HG02840 (cell line): ENCODE measurements at regions not wholly inside any gene's neighbourhood (a gene's known extent, or its start where the extent isn't known, plus 50 kb on each side); places are given as distances from the start of the nearest gene placed in this dataset.
"Not testable (repeated sequence)": the region's sequence is repeated elsewhere in the genome, so short reads cannot be mapped to it uniquely, and the experiment has no call there.

ENCODE experiments used
- ATAC-seq: cut with Tn5 transposase; IDR thresholded peaks from one replicate; pipeline ENCODE4 v1.9.1; 2021; ENCODE audit warnings: mild to moderate bottlenecking, moderate library complexity, moderate number of reproducible peaks; ENCODE audit not compliant: unreplicated experiment, low FRiP score

DNA sequence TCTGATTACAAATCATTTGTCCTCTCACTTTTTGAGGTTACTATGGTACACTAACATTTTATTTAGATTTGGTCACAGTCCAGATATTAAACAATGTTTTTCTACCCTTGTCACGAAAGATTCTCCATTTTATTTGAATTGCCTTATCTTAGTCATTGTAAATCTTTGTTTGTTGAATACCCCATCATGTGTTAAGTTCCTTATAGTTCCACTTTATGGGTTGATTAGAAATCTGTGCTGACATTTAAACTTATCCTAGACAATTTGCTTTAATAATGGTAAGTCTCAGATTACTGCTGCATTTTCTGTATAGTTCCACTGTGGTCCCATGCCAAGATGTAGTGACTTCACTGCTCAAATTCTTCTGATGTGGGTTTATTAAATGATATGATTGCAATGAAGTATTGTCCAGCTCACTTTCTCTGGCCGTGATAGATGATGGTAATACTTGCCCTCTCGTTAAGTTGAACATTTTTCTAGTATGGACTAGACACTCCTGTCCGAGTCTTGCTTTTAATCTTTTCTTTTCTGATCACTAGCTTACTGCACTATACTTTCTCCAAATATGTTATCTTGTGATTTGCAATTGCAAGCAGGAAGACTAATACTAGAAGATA lies 1107.3 kb downstream of the SLC6A15 start:
- ATAC-seq, result no peak

DNA sequence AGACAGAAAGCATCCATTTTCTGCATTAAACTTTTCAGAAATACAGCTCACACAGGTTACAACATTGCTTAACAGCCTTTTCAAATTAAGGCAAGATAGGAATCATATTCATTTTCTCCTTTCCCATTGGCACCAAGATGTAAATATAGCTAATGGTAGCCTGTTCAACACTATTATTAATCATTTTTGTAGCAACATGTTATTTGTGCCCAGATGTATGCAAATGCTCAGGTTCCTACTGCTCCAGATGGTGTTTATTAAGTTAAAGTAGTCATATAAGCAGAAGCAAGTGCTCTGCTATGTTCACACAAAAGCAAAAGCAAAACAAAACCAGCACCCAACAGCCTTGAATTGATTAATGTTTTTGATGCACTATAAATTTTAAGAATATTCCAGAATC lies 1110.6 kb downstream of the SLC6A15 start:
- no peak for ATAC-seq

DNA sequence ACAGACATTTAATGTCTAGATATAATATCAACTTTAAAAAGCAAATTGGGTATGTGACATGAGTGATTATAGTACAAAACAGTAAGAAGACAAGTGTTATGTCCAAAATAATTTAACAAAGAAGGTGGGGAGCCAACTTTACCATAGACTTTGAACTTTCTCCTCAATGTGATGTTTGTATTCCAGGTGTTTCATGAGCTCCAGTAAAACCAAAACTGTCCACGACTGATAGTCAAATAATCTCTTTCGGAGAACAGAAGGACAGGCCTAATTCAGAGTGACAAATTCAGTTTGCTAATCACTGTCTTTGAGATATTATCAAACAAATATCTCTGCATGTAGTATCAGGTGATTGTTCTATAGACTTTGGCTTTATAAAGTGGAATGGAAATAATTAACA lies 1112.6 kb downstream of the SLC6A15 start:
- ATAC-seq, result no peak

DNA sequence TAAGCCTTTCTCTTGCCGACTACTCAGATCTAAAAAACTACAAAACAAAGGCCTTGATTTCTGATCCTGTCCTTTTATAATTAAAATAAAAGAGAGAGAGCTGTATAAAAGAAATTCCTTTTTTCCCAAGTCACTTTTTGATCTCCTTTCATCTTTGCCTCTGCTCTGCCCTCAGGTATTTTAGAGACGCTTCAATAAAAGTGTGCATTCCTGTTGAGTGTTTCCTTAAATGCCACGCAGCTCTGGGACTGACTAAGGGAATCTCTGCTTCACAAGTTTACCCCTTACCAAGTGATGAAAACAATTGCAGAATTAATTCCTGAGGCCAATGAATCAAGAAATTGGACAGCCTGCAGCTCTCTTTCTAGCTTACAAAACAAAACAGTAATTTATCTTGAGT lies 1109.8 kb downstream of the TMTC2 start:
- ATAC-seq, result no peak

DNA sequence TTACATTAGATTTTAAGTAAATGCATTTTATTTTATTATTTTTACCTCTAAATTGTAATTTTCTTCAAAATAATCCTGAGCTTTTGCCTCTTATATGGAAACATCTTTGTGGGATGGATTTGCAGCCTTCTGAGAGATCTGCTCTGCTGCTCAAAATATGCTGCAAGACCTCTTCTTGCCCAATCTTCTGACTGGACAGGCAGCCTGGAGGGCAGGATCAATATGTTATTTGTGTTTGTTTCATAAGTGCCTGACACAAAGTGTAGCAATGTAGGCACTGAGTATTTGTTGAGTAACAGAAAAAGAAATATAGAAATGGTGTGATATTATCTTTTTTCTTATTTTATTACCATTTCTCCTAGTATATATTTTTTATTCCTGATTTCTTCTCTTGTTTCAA lies 1106.9 kb downstream of the TMTC2 start:
- ATAC-seq, result no peak

DNA sequence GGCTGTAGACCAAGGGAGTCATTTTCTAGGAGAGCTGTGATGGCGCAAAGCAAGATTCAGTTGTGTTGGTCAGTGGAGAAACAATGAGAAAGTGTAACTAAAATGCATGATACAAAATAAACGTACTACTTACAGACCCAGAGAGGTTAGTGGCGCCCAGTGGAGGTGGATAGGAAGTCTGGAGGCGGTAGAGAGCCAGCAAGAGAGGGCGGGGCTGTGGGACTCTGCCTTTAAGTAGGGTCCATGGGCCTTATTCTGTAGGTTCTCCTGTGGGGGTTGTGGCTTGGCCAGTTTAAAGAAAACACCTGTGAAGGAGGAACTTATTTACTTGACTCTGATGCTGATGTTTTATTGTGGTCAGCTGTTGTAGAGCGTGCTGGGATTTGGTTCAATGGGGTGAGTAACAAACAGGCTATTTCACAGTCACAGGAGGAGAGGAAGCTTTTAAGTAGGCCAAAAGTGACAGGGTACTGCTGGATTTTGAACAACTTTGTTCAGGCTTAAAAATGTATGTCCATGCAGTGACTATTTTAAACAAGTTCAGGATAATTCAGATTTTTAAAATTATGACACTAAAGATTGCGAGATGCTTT lies 1097.7 kb downstream of the TMTC2 start:
- no peak for ATAC-seq

DNA sequence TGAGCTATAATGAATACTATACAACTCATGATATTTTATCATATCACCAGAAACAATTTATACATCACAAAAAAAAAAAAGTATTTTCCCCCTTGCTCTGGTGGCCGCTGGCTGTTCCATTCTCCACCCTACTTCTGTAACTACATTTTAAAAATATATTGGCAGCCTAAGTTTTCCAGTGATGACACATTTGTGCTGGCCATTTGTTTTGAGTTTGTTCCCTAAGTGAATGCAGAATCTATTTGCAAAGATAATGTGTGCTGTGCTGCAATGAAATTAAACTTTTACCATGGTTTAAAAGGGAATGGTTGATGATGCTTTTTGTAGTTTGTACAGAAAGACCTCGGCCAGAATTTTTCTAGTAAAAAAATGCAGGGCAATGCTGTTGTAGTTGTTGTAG lies 1092.8 kb downstream of the TMTC2 start:
- no peak for ATAC-seq

DNA sequence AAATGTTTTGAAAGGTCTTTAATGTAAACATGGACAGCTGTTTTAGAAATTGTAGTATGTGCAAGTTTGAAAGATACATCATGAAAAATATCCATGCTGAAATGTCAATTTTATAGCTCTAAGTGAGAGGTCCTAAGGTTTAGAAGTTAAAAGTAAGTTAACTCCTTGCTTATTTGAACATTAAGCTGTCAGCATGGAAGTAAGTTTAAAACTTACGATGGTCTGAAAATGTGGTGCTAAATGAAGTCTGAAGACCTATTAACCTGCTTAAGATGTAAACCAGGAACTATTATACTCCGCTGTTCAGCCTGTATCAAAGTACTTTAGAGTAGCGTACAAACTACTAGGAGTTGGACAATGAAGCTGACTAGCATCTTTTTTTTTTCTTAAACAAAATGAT lies 1082.4 kb downstream of the TMTC2 start:
- ATAC-seq, result no peak

DNA sequence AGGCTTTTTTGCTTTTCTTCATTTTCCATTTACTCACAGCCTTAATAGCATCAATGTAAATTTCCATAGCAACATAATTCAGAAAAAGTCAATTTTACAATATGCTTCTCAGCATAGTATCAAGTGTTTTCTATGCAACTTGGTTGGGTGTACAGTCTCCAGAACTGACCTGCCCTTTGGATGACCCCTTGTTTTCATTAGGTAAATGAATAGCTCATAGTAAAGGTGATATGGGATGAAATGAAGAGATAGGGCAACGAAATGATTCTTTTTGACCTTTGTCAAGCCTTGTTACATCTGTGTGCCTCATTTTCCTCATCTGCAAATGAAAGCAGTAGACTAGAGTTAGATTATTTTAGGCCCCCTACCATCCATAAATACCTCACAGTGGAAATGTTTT lies 1081.0 kb downstream of the TMTC2 start:
- no peak for ATAC-seq

DNA sequence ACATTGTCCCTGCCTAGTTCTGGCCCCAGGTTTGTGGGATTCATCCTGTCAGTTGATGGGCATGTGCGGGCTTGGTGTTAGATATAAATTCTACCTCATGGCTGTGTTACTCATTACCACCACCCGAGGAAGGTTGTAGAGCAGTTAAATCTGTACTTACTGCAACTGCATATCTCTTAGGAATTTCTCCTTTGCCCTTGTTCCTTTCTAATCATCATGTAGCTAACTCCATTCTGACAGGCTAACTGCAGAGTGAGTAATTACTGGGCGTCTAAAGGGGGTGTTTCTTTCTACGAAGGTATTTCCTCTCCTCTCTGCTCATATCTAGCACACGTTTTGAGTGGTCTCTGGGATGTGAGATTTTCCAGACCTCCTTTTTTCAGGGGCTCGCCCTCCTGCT lies 1076.7 kb downstream of the TMTC2 start:
- ATAC-seq, result no peak

DNA sequence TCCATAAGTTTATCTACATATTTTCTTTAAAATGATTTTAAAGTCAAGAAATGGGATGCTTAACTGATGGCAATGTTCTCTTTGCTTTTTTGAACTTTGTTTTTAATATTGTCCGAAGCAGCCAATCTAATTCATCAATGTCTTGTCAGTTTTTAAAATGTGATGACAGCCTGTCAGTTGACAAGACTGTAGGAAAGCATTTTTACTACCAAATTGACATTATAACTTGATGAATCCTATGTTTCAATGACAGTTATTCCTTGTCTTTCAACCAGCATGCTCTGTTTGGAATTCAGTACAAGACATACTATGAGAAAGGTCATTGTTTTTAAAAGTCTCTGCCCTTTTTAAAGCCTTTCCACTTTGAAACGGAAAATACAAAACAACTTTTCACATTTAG lies 1073.2 kb downstream of the TMTC2 start:
- ATAC-seq, result no peak

DNA sequence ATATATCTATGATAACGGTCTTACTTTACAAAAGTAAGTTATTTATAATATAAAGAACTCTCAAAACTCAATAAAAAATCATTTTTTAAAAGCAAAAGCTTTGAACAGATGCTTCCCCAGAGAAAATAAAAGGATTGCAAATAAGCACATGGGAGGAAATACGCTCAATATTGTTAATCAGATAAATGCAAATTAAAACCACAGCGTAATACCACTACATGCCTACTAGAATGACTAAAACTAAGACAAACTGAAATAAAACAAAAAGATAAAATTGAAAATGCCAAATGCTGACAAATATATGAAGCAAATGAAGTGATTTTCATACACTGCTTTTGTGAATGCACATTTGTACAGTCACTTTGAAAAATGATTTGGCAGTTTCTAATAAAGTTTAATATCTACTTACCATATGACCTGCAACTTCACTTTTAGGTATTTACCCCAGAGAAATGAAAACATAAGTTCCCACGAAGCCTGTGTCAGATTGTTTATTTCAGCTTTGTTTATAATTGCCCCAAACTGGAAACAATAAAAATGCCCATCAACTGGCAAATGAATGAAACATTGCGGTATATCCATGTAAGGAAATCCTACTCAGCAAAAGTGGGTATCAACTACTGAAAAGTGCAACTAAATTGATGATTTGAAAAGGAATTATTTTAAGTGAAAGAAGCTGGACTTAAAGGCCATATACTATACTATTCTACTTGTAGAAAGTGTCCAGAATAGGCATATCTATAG lies 1072.4 kb downstream of the TMTC2 start:
- no peak for ATAC-seq

DNA sequence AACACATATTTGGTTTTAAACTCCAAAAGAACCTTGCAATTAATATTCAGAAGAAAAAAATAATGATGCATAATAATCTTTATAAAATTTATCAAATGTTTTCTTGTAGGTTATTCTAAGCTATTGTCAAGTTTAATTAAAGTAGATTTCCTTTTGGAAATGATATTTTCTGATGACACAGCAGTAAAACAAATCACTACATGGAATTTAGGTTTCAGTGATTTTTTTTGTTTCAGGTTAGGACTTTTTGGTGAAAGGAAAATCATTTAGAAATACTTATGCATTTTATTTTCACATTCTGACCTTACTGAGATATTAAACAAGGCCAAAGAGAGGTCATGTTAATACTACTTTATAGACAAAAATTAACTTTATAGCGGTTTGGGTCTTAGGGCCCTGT lies 1067.2 kb downstream of the TMTC2 start:
- no peak for ATAC-seq

DNA sequence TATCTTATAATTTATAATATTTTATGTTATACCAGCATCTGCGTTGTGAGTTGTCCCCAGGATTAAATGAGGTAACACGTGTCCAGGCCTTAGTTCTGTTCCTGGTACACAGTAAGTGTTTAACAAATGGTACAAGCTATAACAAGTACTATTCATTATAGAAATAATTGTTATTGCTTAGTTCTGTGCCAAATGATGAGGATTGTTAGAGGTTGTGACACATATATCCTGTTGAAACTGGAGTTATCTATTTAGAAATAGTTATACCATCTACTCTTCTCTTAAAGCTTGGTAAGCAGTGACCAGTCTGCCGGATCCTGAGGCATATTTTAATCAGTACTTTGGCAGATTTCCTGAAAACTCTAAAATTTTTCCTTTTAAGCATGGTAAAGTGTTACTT lies 1066.5 kb downstream of the TMTC2 start:
- no peak for ATAC-seq

DNA sequence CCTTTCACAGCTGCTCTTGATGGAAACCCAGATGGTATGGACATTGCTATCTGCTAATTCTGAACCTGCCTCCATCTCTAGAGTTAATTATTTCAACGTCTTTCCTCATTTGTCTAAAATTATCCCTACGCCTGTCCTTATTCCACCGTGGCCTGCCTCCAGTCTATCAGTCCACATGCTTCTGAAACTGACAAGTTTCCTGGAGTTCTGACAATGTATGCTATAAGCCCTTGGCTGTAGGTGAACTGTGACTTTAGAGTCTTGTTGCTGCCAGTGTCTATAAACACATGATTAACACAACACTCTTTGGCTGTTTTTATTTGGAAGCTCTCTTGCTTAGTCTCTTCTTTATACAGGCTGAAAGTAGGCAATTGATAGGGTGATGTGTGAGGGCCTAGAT lies 1052.9 kb downstream of the TMTC2 start:
- ATAC-seq, result no peak

DNA sequence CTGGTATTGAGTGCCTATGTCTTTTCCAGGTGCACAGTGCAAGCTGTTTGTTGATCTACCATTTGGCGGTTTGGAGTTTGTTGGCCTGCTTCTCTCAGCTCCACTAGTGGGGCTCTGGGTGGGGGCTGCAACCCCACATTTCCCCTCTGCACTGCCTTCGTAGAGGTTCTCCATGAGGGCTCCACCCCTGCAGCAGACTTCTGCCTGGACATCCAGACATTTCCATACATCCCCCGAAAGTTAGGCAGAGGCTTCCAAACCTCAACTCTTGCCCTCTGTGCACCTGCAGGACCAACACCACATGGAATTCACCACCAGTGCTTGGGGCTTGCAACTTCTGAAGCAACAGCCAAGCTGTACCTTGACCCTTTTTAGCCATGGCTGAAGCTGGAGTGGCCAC lies 1024.1 kb downstream of the TMTC2 start:
- ATAC-seq, result no peak

DNA sequence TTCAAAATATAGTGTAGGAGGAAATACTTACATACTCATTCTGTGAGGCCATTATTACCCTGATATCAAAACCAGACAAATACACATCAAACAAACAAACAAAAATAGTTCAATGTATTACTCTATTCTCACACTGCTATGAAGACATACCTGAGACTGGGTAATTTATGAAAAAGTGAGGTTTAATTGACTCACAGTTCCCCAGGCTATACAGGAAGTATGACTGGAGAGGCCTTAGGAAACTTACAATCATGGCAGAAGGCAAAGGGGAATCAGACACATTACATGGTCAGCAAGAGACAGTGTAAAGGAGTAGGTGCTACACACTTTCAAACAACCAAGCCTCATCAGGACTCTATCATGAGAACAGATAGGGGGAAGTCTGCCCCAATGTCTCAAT lies 1023.2 kb downstream of the TMTC2 start:
- ATAC-seq, result no peak

DNA sequence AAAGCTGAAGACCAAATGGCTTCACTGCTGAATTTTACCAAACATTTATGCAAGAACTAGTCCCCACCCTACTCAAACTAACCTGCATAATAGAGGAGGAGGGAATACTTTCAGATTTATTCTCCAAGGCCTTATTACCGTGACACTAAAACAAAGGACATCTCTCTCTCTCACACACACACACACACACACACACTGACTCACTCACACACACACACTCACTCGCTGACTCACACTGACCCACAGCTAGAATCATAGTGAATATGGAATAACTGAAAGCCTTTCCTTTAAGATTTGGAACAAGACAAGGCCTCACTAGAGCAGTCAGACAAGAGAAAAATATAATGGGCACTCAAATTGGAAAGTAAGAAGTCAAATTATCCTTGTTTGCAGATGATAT lies 1014.1 kb downstream of the TMTC2 start:
- ATAC-seq, result no peak

DNA sequence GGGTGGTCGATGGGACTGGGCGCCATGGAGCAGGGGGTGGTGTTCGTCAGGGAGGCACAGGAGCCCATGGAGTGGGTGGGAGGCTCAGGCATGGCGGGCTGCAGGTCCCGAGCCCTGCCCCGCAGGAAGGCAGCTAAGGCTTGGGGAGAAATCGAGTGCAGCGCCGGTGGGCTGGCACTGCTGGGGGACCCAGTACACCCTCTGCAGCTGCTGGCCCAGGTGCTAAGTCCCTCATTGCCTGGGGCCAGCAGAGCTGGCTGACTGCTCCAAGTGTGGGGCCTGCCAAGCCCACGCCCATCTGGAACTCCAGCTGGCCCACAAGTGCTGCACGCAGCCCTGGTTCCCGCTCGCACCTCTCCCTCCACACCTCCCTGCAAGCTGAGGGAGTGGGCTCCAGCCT lies 1009.6 kb downstream of the TMTC2 start:
- not testable (repeated sequence) for ATAC-seq

DNA sequence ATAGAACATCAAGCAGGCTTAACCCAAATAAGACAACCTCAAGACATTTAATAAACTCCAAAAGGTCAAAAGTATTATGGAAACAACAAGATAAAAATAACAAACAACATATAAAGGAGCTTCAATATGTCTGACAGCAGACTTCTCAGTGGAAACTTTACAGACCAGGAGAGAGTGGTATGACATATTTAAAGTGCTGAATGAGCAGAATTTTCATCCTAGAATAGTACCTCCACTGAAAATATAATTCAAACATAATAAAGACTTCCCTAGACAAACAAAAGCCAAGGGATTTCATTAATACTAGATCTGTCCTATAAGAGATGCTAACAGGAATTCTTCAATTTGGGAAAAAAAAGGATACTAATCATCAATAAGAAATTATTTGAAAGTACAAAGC lies 1005.0 kb downstream of the TMTC2 start:
- ATAC-seq, result no peak

DNA sequence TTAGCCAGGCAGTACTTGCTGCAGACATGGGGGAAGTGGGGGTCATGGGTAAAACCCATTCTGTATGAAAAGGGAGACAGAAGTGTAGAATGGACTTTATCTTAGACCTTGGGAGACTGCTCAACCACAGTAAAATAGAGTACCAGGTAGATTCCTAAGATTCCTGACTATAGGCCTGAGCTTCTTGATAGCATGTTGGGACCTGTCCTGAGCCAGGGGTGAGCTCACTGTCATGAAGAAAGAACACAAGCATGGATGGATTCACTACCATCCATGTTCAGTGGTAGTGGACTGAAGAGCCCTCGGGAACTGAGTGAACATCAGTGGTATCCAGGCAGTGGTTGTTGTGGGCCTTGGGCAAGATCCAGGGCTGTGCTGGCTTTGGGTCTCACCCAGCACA lies 1003.8 kb downstream of the TMTC2 start:
- ATAC-seq, result no peak

DNA sequence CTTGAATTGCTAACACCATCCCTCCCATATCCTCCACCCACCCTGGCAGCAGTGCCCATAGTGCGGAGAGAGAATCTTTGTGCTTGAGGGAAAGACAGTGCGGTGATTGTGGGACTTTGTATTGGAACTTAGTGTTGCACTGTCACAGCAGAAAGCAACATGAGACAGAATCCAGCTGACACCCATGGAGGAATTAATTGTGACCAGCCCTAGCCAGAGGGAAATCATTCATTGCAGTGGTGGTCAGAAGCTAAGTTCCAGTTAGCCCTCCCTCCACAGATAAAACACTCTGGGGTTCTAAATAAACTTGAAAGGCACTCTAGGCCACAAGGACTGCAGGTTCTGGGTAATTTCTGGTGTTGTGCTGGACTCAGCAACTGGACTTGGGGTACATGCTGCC lies 1002.6 kb downstream of the TMTC2 start:
- no peak for ATAC-seq
